HL-60/S4 treated with retinoic acid at 250 ng/mL for 4 days and 3 days (cell line): ENCODE measurements at regions not wholly inside any gene's neighbourhood (a gene's known extent, or its start where the extent isn't known, plus 50 kb on each side); places are given as distances from the start of the nearest gene placed in this dataset.

Source experiments
- in situ Hi-C: fragments of 300-500 bp; cut with MboI; formaldehyde crosslinking; loops from 2 replicates; pipeline ENCODE4 v1.7.0; 2022; ENCODE audit warnings: low sequenced_read_pairs

DNA sequence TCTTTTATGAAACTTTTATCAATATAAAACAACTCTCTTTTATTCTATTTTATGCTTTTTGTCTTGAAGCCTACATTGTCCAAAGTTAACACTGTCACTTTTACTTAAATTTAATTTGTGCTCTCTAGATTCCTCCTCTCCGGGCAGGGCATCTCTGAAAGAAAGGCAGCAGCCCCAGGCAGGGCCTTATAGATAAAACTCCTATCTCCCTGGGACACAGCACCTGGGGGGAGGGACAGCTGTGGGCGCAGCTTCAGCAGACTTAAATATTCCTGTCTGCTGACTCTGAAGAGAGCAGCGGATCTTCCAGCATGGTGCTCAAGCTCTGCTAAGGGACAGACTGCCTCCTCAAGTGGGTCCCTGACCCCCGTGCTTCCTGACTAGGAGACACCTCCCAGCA is 447.7 kb upstream of the FANCL start:
- in situ Hi-C loops, result no loop called here

DNA sequence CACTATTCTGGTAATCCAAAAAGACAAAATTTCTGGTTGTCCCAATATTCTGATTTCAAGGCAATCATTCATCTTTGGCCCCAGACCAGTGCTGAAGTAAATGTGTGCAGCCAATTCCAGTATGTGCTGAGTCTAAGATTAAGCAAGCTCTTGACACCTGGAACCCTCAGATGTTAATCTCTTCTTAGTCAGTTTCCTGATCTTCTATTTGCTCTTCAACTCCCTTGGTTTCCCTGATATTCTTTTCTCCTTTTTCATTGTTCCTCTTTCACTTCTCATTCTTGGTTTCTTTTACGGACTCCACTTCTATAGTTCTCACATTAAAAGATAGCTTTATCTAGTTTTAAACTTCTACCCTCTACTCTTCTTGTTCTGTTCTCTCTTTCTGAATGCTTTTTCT is 445.7 kb upstream of the FANCL start:
- in situ Hi-C loops, result no loop called here

DNA sequence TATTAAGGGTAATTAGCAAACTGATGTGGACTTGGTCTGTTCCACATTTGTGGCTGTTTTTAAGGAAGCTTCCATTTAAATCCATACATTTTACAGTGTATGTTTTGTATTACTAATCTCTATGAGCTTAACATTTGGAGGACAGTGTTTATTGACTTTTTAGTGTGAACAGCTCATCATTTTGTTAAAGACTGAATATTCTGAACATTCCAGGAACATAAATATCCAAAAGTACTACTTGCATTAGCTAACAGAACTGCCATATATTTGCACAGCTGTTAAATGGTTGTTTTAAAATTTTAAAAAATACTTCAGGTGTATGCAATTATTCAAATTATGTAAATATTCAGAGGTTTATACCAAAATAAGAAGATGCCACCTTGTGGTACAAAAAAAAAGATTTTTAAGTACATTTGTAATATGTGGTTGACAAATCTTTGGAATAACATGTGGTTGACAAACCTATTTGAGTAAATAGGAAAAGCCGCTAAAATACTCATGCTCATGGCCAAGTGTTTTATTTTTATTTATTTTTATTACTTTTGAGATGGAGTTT is 439.7 kb upstream of the FANCL start:
- in situ Hi-C loops, result no loop called here

DNA sequence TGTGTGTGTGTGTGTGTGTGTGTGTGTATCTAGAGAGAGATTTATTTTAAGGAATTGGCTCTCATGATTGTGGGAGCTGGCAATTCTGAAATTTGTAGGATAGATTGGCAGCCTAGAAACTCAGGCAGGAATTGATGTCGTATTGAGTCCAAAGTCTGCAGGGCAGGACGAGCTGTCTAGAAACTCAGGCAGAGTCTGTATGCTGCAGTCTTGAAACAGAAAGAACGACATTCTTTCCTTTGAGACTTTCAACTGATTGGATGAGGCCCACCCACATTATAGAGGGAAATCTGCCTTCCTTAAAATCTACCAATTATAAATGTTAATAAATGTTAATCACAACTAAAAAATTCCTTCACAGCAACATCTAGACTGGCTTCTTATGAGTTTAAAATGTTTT is 436.6 kb upstream of the FANCL start:
- in situ Hi-C loops, result no loop called here

DNA sequence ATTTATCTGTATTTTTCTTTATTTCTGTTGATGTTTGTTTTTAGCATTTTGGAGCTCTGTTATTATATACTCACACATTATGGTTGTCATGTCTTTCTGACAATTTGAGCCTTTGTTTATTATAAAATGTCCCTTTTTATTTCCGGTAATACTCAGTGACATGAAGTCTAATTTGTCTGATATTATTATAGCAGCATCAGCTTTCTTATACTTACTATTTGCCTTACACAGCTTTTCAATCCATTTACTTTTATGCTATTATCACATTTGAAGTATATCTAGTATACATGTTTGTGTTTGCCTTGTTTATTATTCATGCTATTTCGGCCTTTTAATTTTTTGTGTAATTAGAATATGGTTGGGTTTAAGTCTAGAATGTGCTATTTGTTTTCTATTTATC is 430.6 kb upstream of the FANCL start:
- in situ Hi-C loops, result no loop called here

DNA sequence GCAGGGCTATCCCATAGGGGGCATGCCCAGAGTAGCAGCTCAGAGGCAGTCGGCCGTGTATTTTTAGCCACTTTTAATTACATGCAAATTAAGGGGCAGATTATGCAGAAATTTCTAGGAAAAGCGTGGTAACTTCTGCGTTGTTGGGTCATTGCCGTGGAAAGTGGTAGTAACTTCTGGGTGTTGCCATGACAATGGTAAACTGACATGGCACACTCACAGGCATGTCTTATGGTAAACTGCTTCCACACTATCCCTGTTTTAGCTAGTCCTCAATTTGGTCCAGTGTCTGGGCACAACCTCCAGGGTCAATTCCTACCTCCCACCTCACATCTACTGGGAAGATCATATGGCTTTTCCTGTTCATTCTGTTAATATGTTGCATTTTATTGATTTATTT is 428.9 kb upstream of the FANCL start:
- in situ Hi-C loops, result no loop called here

DNA sequence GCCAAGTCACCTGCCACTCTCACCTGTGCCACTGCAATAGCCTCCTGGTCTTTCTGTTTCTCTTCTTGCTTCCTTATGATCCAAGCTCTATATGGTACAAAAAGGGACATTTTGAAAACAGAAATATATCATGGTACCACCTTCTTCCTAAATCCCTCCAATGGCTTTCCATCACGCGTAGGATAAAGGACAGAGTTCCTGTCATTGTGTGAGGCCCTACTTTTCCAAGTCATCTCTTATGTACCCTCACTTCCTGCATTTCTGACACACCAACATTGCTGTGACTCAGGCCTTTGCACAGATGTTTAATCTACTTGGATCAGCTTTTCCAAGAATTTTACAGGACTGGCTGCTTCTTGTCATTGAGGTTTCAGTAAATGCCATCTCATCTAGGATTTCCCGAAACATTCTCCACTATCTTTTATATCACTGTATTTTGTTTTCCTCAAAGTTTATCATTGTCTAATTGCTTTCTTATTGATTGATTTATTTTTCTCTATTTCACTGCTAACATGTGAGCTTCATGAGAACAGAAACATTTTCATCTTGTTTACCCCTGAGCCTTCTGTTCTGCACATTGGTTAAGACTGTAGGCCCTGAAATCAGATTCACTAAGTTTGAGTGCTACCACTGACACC is 426.1 kb upstream of the FANCL start:
- in situ Hi-C loops, result no loop called here

DNA sequence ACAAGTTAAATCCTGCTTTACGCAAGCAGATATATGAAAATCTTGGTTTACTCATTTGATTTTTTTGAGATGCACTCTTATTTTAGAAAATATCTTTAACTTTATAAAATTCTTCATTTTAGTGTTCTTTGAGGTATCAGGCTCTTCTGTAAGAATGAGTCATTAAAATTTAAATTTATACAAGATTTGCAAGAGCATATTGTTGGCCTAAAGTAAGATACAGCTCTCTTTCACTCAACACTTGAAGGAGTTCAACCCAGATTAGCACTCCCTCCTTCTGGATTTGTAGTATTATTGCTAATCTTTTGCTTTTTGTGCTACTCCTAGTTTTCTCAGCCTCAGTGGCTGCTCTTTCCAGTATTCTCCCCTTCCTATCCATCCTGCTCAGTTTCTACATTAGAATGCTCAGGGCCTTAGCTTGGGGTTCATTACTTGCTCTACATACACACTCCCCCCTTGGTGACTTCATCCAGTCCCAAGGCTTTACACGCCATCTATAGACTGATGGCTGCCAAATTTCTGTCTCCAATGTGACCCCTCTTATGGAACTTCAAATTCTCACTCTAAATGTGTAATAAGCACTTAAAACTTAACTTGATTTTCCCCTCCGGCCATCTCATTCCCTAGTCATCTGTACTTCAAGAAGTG is 425.3 kb upstream of the FANCL start:
- in situ Hi-C loops, result no loop called here

DNA sequence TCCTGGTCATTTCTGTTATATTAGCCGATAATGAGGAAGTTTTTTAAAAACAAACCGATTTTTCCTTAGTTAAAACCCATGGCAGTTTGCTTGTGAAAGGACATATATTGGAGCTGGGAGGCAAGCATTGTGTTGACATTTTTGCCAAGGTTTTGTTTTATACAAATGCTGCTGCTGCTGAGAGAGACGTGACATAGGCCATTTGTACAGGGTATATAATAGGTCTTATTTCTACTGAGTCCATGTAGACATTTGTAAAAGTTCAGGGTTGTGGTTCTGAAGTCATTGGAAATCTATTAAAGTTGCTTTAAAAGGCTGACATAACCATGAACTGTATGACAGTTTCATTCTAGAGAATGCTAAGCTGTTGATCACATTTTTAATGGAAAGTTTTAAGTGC is 424.0 kb upstream of the FANCL start:
- in situ Hi-C loops, result no loop called here

DNA sequence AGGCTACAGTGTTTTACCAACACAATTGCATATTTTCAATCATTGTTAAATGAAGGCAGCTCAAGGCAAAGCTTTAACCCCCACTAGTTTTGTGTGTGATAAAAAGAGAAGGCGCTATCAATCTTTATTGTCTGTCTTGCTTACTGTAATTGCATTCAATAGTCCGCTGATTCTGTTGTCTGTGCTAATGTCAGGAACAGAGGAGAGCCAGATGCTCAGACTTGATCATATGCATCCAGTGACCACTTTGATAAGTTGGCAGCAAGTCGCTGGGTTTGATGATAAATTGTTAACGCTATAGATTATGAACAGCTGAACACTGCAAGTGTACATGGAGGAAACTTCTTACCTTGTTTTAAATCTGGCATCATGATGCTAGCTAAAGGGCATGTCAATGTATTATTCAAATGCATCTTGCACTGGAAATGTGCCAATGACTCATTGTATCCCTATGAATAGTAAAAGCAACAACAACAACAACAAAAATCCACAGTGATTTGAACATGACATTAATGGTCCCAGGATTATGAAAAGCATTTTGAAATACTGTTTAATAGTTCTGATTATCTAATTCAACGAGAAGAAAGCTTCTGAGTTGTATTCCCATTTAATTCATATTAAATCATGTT is 423.5 kb upstream of the FANCL start:
- in situ Hi-C loops, result no loop called here

DNA sequence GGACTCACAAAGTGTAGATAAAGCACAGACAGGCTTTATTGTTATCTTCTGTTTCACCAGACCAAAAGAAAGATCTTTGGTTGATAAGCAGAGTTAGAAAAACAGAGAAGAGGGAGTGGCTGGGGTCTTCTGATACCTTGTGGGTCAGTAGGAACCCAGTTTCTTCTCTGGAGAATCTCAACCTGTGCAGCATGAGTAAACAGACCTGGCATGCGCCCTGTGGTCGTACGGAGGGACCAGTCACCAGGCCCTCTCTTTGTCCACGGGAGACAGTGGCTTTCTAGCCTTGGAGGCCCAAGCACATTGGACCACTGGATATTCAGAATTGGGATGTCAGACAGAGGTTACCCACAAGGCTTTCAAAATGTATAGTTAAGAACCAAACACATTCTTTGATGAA is 418.9 kb upstream of the FANCL start:
- in situ Hi-C loops, result no loop called here

DNA sequence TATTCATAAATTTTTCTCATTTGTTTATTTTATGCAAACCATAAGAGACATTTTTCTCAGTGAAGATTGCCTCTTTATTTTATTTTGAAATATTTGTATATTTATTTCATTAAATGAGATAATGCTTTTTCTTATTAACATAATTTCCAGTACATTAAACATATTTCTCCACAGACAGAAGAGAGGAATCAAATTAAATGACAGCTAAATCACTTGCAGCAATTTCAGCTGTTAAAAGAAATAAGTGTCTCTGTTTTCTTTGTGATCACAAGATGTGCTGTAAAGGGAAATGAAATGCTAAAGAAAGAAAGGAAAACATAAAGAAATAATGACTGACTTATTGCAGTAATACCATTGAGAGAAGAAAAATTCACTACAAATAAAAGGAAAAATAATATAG is 414.0 kb upstream of the FANCL start:
- in situ Hi-C loops, result no loop called here

DNA sequence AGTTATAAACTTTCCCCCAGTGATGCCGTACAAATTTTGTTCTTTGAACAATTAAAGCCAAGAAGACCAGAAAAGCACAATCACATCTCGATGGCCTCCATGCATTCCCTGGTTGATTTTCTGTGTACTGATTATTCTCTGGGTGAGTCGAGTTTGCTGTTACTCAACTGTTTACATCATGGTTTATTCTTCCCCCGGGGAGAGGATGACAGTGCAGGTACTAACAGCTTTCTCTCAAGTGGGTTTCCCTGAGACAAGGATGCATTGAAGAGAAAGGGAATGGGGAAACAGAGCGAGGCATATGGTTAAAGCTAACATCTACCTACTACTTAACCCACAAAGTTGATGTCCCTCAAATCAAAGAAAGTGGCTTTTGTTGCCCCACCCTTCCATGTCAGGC is 410.8 kb upstream of the FANCL start:
- in situ Hi-C loops, result no loop called here

DNA sequence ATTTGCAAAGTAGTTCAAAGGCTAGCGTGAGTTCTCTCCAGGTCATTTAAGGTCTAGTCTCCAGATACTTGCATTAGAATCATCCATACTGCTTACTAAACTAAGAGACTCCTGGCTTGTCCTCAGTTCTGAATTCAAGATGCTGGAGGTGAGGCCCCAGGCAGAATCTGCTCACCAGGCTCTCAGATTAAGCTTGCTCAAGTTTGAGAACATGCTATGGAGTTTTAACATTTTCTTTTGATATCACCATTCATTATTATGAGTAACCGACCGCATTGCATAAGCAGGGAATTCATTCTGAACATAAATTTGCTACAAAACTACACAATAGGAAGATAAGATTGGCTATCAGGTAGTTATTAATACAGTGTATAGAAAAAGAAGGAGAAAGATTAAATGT is 409.7 kb upstream of the FANCL start:
- in situ Hi-C loops, result no loop called here

DNA sequence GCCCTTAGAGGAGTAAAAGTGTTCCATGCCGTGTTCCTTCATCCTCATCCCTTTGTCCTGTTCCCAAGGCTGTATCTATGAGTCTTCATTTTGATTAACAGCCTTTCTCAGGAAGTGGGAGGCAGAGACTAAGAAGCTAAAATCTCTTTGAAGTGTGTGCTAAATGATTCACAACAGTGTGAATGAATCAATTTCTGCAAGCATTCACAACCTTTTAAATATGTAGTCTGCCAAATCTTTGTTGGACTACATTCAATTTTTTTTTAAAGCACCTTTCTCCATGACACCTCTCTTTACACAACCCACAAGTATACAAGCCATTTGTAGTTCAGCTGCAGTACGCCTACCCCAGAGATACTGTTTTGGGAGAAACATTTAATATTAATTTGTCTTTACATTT is 408.6 kb upstream of the FANCL start:
- in situ Hi-C loops, result no loop called here

DNA sequence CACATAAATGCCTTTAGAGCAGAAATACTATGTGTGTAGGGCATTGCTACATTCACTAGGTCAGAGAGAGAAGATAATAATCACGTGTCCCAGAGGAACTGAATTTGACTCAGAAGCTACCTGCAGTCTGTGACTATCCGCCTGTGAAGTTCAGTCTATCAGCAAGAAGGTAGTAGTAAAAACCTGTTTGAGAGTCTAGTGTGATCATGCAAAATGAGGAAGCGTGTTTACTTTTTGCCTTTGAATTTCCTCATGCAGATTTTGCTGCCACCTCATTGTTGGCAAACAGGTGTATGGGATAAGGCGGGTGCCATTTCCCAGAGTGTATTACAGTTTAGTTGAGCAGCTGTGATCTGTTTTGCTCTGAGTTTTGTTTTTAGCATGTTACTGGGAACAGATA is 403.9 kb upstream of the FANCL start:
- in situ Hi-C loops, result no loop called here

DNA sequence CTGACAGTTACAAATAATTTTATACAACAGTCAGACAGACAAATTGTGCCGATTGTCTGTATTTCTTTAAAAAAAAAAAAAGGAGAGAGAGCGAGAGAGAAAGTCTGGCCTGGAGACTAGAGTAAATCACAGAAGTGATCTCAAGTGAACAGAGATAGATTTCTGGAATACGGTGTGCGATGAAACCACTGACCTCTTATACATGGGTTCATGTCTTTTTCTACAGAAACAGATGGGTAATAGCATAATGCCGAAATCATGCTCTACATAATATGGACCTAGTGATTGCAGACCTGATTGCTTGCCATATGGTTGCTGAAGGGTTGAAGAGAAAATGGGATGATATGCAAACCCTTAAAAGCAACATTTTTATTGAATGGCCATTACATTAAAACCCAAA is 403.3 kb upstream of the FANCL start:
- in situ Hi-C loops, result no loop called here

DNA sequence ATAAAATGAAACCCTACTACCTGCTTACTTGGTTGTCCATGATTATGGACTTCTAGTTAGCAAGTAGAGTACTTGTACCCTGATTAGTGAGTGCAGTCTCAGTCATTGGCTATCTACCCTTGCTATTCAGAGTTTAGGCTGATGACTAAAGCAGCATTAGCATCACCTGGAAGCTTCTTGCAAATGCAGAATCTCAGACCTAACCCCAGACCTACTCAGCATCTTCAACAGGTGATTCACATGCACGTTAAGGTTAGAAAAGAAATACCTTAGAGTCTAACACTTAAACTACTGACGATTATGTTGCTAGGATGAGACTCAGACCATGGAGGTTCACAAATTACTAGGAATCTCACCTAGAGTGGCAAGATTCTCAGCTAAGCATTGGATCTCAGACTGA is 399.9 kb upstream of the FANCL start:
- in situ Hi-C loops, result no loop called here

DNA sequence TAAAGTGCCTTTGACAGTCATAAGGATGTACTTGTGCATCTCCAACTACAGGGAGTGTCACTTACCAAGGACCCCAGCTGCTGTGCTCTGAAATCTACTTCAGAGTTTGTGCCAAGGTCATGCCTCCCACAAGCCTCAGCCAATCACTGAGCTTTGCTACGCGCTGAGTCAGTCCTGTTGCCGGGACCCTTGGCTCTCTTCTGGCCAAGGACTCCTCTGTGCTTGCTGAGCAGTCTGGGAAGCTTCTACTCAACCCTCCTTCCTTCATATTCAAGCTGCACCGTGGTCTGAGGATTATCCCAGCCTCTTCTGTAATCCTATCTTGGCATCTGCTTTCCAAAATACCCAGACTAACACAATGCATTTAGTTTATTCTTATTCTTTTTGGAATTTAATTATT is 398.9 kb upstream of the FANCL start:
- in situ Hi-C loops, result no loop called here

DNA sequence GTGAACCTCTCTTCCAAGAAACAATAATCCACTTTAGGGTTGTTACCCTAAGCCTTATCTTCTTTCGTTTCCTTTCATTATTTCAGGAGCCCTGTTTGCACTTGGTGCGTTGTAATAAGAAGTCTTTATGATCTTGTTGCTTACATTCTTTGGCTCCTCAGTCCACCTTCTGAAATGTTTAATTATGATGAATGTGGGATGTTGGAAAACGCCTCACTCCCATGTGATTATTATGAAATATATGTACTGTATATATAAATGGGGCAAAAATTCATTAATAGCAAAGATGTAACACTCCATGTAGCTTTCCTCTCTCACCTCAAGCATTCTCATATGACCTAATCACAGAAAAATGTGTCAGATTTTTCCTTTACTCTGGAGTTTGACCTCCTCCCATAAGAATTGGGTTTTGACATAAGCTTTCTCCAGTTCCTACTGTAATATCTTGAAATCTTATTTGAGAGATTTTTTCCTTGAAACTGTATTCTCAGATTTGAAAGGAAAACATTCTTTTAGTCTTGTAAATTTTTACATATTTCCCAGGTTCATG is 397.2 kb upstream of the FANCL start:
- in situ Hi-C loops, result no loop called here

DNA sequence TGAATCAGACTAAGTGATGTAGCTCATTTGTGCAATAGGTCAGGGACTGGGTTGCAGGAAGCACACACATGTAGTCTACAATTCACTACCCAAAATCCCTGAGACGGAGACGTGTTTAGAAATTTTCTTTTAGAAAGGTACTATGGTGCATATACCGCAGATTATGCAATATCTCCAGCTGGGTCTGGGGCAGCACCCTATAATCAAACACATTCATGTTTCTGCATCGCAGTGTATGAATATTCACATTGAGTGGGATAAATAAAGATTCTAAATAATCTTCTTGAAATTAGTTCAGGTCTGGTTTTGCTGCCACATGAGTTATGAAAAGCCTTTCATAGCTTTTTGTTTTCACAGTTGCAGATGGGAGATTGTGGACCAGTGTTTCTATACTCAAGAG is 395.7 kb upstream of the FANCL start:
- in situ Hi-C loops, result no loop called here

DNA sequence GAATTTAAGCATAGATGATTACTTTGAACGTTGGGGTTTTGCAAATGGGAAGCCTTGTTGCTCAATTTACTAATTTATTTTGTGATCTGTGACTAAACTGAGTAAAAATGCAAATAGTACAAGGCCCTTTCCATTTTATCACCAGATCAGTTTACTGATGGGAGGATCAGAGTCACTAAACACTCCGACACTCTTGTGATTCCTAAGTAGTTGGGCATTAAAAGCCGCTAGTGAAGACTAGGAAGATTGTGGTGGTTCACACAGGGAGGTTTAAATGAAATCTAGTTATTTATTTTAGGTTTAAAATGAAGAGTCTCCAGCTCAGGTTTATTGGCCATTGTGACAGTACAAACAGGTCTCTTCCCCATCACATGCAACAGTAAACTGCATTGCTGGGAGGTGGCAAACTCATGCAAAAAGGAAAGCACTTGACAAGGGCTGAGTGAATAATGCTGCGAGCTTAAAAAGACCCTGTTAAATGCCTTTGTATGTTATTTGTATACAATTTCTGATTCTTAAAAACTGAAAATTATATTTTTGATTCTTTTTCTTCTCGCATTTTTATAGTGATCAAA is 394.8 kb upstream of the FANCL start:
- in situ Hi-C loops, result no loop called here
